Adrenal gland (tissue), 5 donors: ENCODE measurements at regions not wholly inside any gene's neighbourhood (a gene's known extent, or its start where the extent isn't known, plus 50 kb on each side); places are given as distances from the start of the nearest gene placed in this dataset.

Source experiments
- POLR2A ChIP-seq, 2 donors: fragments of 450-650 bp; IDR thresholded peaks; one replicate each; pipeline ENCODE4 v1.6.1; 2017; ENCODE audit warnings: antibody characterized with exemption in 2 of 2, mild to moderate bottlenecking in 2 of 2, moderate library complexity in 1 of 2
- TF ChIP-seq, protein P1 (sequence below), 6 experiments: fragments of 450-650 bp in 4 of 6; fragments of 200-600 bp in 2 of 6; sonication (generic) in 1 of 6; IDR thresholded peaks; 1 replicate in 5 of 6; 2 replicates in 1 of 6; pipeline versions ENCODE4 v1.5.1 to v1.8.0; 2016 to 2021; ENCODE audit warnings: antibody characterized with exemption in 6 of 6, mild to moderate bottlenecking in 2 of 6, moderate library complexity in 1 of 6
- donor health status: DM: no; HTN: no; CAD: no.

DNA sequence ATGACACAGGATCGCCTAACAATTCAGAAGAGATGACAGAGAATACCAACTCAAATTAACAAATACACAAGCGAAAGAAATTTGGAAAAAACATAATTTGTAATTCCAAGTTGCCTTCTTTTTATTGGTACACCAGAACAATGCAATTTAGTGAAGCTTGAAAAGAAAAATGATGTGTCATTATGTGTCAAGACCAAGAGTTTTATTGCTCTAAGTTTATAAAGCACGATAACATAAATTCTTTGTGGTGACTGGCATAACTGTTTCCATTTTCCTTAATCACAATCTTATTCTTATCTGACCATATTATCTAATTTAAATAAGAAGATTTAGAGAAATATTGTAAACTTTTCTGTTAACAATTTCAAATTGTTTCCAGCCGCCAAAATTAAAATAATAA, 273.2 kb upstream of the TECRL start:
- TF ChIP-seq POLR2A (IDR thresholded peaks at IDR 0.05) = no peak
- TF ChIP-seq, protein P1, sequence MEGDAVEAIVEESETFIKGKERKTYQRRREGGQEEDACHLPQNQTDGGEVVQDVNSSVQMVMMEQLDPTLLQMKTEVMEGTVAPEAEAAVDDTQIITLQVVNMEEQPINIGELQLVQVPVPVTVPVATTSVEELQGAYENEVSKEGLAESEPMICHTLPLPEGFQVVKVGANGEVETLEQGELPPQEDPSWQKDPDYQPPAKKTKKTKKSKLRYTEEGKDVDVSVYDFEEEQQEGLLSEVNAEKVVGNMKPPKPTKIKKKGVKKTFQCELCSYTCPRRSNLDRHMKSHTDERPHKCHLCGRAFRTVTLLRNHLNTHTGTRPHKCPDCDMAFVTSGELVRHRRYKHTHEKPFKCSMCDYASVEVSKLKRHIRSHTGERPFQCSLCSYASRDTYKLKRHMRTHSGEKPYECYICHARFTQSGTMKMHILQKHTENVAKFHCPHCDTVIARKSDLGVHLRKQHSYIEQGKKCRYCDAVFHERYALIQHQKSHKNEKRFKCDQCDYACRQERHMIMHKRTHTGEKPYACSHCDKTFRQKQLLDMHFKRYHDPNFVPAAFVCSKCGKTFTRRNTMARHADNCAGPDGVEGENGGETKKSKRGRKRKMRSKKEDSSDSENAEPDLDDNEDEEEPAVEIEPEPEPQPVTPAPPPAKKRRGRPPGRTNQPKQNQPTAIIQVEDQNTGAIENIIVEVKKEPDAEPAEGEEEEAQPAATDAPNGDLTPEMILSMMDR (IDR thresholded peaks at IDR 0.05) = no peak
